ENCODE measurements at regions not wholly inside any gene's neighbourhood (a gene's known extent, or its start where the extent isn't known, plus 50 kb on each side); places are given as distances from the start of the nearest gene placed in this dataset.

DNA sequence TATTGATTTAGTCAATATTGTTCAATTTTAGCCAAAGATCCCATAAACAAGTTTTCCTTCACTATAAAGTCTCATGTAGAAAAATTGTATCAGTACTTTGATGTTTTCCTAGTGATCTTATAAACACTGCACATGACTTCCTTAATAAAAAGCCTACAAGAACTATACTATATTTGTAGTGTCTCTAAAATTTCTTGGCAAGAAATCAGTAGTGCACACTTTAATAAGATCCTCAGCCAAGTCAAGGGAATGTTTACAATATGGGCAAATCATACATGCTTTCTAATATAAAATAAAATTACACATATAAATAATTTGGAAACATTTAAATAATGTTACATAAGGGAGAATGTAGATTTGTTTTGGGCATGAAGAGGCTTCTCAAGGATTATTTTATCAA lies 203.0 kb upstream of the CCDC179 start:
- H3K27ac ChIP-seq (ENCODE audit: low read length): no peak overlapping the region
- no peaks in the 10 kb centered on the region for H3K27me3 ChIP-seq (ENCODE audit: low read depth, low read length)
- H3K9me3 ChIP-seq (ENCODE audit: insufficient read depth, low read length): no peaks in the 10 kb centered on the region
- H4K20me1 ChIP-seq (ENCODE audit: insufficient read depth, low read length): no peaks in the 10 kb centered on the region
- H2AFZ ChIP-seq (ENCODE audit: low read depth, low read length): no peak overlapping the region
- H3K36me3 ChIP-seq (replicated peaks; ENCODE audit: low read depth, low read length): no peaks in the 10 kb centered on the region
- no peak for TF ChIP-seq EZH2phosphoT487 (IDR thresholded peaks at IDR 0.05; ENCODE audit: low read depth)
- no peaks in the 10 kb centered on the region for H3K79me2 ChIP-seq (ENCODE audit: low read length)
- no peak overlapping the region for H3K4me2 ChIP-seq (ENCODE audit: low read length)
- no peaks in the 10 kb centered on the region for H3K4me1 ChIP-seq (ENCODE audit: low read length)
- H3K4me3 ChIP-seq (ENCODE audit: low read length): no peak overlapping the region
- no peak overlapping the region for H3K9ac ChIP-seq (ENCODE audit: low read length)

DNA sequence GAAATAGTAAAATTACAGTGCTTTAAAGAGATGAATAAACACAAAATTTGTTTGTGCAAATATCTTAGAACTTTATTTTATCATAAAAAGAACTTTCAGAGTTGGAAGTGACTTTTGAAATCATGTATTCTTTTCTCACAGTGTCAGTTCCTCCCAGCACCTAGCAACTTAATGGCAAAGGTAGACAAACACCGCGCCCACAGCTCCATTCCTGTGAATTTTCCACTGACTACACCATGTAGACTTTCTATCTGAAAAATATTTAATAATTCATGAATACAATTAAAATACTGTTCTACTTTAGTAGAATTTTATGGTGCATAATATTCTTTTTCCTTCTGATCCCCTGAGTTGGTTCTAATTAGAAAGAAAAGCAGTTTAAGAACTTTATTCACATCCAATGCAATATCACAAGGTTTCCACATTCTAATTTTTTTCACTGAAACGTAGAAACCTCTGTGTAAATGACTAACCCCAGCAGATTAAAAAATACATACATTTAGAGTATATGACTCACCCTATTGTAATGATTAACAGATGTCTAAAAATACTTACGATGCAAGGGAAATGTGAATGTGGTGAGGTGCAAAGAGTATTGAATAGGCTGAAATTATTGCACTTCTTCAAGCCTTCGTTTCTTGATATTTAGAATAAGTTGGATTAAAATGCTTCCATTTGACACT lies 218.2 kb upstream of the CCDC179 start:
- H3K27ac ChIP-seq (ENCODE audit: low read length): peak overlapping the region; percentile 88
- peak overlapping the region; percentile 65 for H3K4me3 ChIP-seq (ENCODE audit: low read length)
- peak overlapping the region; percentile 79 for H3K4me2 ChIP-seq (ENCODE audit: low read length)

DNA sequence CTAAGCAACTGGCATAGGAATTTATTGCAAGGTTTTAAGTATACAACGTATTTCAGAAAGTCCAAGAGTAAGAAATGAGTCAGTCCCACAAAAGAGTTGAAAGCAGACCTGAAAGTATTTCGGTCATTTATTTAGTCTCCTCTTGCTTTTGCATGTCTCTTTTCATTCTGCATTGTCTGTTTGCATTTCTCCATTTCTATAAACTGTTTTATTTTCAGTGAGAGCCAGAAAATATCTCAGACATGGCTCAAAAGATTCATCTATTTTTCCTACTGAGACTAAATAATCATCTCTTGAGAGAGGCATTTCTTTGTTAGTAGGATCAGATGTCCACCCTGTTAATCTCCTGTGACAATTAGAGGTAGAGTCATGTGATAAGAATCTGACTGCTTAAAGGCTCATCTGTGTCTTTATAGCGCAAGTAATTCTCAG lies 219.1 kb upstream of the CCDC179 start:
- Histone ChIP-seq H4K20me1 (ENCODE audit: insufficient read depth, low read length) (no peaks in the 10 kb centered on the region), H3K4me1 (ENCODE audit: low read length) (peaks cover 38% of the 10 kb centered on the region), H3K9ac (ENCODE audit: low read length) (peak overlapping the region; percentile 54), H3K79me2 (ENCODE audit: low read length) (no peaks in the 10 kb centered on the region), H3K27me3 (ENCODE audit: low read depth, low read length) (no peaks in the 10 kb centered on the region), H2AFZ (ENCODE audit: low read depth, low read length) (no peak overlapping the region), H3K4me2 (ENCODE audit: low read length) (peak overlapping the region; percentile 79), H3K9me3 (ENCODE audit: insufficient read depth, low read length) (no peaks in the 10 kb centered on the region), H3K4me3 (ENCODE audit: low read length) (peak overlapping the region; percentile 65), H3K27ac (ENCODE audit: low read length) (peak overlapping the region; percentile 88), H3K36me3 (replicated peaks; ENCODE audit: low read depth, low read length) (no peaks in the 10 kb centered on the region)
- no peak for TF ChIP-seq EZH2phosphoT487 (IDR thresholded peaks at IDR 0.05; ENCODE audit: low read depth)
- TF ChIP-seq, protein P1, sequence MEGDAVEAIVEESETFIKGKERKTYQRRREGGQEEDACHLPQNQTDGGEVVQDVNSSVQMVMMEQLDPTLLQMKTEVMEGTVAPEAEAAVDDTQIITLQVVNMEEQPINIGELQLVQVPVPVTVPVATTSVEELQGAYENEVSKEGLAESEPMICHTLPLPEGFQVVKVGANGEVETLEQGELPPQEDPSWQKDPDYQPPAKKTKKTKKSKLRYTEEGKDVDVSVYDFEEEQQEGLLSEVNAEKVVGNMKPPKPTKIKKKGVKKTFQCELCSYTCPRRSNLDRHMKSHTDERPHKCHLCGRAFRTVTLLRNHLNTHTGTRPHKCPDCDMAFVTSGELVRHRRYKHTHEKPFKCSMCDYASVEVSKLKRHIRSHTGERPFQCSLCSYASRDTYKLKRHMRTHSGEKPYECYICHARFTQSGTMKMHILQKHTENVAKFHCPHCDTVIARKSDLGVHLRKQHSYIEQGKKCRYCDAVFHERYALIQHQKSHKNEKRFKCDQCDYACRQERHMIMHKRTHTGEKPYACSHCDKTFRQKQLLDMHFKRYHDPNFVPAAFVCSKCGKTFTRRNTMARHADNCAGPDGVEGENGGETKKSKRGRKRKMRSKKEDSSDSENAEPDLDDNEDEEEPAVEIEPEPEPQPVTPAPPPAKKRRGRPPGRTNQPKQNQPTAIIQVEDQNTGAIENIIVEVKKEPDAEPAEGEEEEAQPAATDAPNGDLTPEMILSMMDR (IDR thresholded peaks at IDR 0.05; ENCODE audit: low read depth, low read length): no peak

More for the DNA sequence above, 218.2 kb upstream of the CCDC179 start:
- Histone ChIP-seq H4K20me1 (ENCODE audit: insufficient read depth, low read length) (no peaks in the 10 kb centered on the region), H3K27me3 (ENCODE audit: low read depth, low read length) (no peaks in the 10 kb centered on the region), H3K36me3 (replicated peaks; ENCODE audit: low read depth, low read length) (no peaks in the 10 kb centered on the region), H3K9ac (ENCODE audit: low read length) (peak overlapping the region; percentile 54), H3K4me1 (ENCODE audit: low read length) (peaks cover 38% of the 10 kb centered on the region), H2AFZ (ENCODE audit: low read depth, low read length) (0 out of 2 replicates have a peak overlapping the region, but pooled peaks have one; percentile 9), H3K9me3 (ENCODE audit: insufficient read depth, low read length) (no peaks in the 10 kb centered on the region), H3K79me2 (ENCODE audit: low read length) (no peaks in the 10 kb centered on the region)
- TF ChIP-seq, protein P1 (IDR thresholded peaks at IDR 0.05; ENCODE audit: low read depth, low read length): no peak
- TF ChIP-seq EZH2phosphoT487 (IDR thresholded peaks at IDR 0.05; ENCODE audit: low read depth): no peak

DNA sequence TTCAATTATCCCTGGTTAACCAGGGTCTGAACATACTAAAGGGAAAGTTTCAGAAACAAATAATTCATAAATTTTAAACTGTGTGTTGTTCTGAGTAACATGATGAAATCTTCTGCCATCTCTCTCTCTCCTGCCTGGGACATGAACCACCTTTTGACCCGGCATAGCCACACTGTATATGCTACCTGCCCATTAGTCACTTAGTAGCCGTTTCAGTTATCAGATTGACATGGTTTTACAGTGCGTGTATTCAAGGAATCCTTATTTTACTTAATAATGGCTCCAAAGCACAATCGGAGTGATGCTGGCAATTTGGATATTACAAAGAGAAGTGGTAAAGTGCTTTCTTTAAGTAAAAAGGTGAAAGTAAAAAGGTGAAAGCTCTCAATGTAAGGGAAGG lies 227.1 kb upstream of the CCDC179 start:
- Histone ChIP-seq H3K4me2 (ENCODE audit: low read length) (no peak overlapping the region), H4K20me1 (ENCODE audit: insufficient read depth, low read length) (no peaks in the 10 kb centered on the region), H3K79me2 (ENCODE audit: low read length) (no peaks in the 10 kb centered on the region), H3K9ac (ENCODE audit: low read length) (no peak overlapping the region), H3K36me3 (replicated peaks; ENCODE audit: low read depth, low read length) (no peaks in the 10 kb centered on the region), H3K4me3 (ENCODE audit: low read length) (no peak overlapping the region), H3K9me3 (ENCODE audit: insufficient read depth, low read length) (no peaks in the 10 kb centered on the region), H2AFZ (ENCODE audit: low read depth, low read length) (no peak overlapping the region), H3K27me3 (ENCODE audit: low read depth, low read length) (no peaks in the 10 kb centered on the region), H3K4me1 (ENCODE audit: low read length) (no peaks in the 10 kb centered on the region), H3K27ac (ENCODE audit: low read length) (no peak overlapping the region)
- TF ChIP-seq, protein P1 (IDR thresholded peaks at IDR 0.05; ENCODE audit: low read depth, low read length): no peak
- TF ChIP-seq EZH2phosphoT487 (IDR thresholded peaks at IDR 0.05; ENCODE audit: low read depth): no peak
